Nephron (organoid): ENCODE measurements at regions not wholly inside any gene's neighbourhood (a gene's known extent, or its start where the extent isn't known, plus 50 kb on each side); places are given as distances from the start of the nearest gene placed in this dataset.

Experiments
- H3K27ac Mint-ChIP-seq, 3 experiments: 2 replicates each; pipeline ENCODE4 v1.8.0; 2020; ENCODE audit warnings: mixed read lengths in 3 of 3, mild to moderate bottlenecking in 2 of 3, moderate library complexity in 1 of 3
- H3K27me3 Mint-ChIP-seq: 2 replicates; pipeline ENCODE4 v1.8.0; 2021; ENCODE audit warnings: low read depth, mild to moderate bottlenecking, moderate library complexity, mixed read lengths
- H3K36me3 Mint-ChIP-seq: 2 replicates; pipeline ENCODE4 v1.8.0; 2020; ENCODE audit warnings: low read depth, mixed read lengths
- H3K4me1 Mint-ChIP-seq: 2 replicates; pipeline ENCODE4 v1.8.0; 2020; ENCODE audit warnings: mixed read lengths
- H3K4me3 Mint-ChIP-seq, 3 experiments: 2 replicates each; pipeline ENCODE4 v1.8.0; 2020; ENCODE audit warnings: mild to moderate bottlenecking in 3 of 3, mixed read lengths in 3 of 3, moderate library complexity in 2 of 3
- H3K9me3 Mint-ChIP-seq: 2 replicates; pipeline ENCODE4 v1.8.0; 2020; ENCODE audit warnings: mixed read lengths
- TF ChIP-seq, protein P1 (sequence below), 3 experiments: fragments of 200-600 bp; sonication (generic); IDR thresholded peaks; one replicate each; pipeline ENCODE4 v1.5.0; 2021; ENCODE audit warnings: antibody characterized with exemption in 3 of 3; ENCODE audit not compliant: unreplicated experiment in 3 of 3

DNA sequence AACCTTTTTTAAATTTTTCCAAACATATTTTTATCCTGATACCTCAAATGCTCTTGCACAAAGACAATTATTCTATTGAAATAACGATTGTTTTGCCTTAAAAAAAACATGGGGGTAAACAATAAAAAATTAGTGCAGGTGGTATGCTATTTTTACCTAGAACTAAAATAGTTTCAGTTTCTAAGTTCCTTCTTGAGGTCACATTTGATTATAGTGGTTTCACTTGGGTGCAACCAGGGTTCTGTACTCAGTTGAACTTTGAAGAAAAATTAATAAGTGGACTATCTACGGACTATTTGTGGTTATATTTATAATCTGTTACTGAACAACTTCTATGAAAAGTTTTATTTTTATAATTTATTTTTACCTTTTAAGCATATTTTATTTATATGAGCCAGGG lies 387.1 kb upstream of the IZUMO3 start:
- no peak overlapping the region for H3K27ac Mint-ChIP-seq
- H3K4me3 Mint-ChIP-seq: no peak overlapping the region
- TF ChIP-seq, protein P1, sequence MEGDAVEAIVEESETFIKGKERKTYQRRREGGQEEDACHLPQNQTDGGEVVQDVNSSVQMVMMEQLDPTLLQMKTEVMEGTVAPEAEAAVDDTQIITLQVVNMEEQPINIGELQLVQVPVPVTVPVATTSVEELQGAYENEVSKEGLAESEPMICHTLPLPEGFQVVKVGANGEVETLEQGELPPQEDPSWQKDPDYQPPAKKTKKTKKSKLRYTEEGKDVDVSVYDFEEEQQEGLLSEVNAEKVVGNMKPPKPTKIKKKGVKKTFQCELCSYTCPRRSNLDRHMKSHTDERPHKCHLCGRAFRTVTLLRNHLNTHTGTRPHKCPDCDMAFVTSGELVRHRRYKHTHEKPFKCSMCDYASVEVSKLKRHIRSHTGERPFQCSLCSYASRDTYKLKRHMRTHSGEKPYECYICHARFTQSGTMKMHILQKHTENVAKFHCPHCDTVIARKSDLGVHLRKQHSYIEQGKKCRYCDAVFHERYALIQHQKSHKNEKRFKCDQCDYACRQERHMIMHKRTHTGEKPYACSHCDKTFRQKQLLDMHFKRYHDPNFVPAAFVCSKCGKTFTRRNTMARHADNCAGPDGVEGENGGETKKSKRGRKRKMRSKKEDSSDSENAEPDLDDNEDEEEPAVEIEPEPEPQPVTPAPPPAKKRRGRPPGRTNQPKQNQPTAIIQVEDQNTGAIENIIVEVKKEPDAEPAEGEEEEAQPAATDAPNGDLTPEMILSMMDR (IDR thresholded peaks at IDR 0.05; ENCODE audit: unreplicated experiment in 3 of 3): no peak

DNA sequence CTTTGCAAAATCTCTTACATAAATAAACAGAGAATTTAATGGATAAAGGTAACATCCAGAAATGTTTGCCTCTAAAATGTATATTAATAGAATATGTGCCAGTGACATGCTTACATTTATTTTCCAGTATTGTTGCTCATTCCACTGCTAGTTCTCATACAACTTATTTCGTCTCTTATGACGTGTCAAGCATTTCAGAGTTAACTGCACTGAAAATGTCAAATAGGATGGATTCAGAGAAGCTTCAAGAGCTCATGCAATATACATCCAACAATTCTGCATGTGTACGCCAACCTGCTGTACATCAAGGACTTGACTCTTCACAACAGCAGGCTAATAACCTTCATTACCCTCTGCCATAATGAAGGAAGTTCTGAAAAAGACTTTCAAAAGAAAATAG lies 386.2 kb upstream of the IZUMO3 start:
- TF ChIP-seq, protein P1 (IDR thresholded peaks at IDR 0.05; ENCODE audit: unreplicated experiment in 3 of 3): no peak
- Mint-ChIP-seq H3K27ac (no peak overlapping the region), H3K9me3 (no peaks in the 10 kb centered on the region), H3K4me3 (no peak overlapping the region), H3K27me3 (no peaks in the 10 kb centered on the region), H3K4me1 (no peaks in the 10 kb centered on the region), H3K36me3 (no peaks in the 10 kb centered on the region)

More for the DNA sequence above, 387.1 kb upstream of the IZUMO3 start:
- no peaks in the 10 kb centered on the region for H3K9me3 Mint-ChIP-seq
- no peaks in the 10 kb centered on the region for H3K4me1 Mint-ChIP-seq
- no peaks in the 10 kb centered on the region for H3K27me3 Mint-ChIP-seq
- H3K36me3 Mint-ChIP-seq: no peaks in the 10 kb centered on the region

DNA sequence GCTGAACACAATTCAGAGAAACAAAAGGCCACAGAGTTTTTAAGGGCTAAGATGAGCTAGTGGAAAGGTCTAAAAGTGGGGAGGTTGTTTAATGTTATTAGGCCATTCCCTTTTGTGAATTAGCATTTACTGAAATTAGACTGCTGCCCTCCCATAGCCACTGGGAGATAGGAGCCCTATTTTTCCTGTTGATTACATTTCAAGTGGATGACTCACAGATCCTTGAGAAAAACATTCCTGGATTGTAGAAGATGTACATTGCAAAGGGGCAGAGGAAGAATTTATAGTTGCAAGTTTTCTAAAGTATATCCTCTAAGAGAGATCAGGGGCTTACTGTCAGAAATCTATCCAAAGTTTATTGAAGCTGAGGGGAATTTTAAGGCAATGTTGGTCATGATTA lies 367.1 kb upstream of the IZUMO3 start:
- no peak overlapping the region for H3K27ac Mint-ChIP-seq
- H3K4me3 Mint-ChIP-seq: no peak overlapping the region
- TF ChIP-seq, protein P1 (IDR thresholded peaks at IDR 0.05; ENCODE audit: unreplicated experiment in 3 of 3): no peak
- H3K36me3 Mint-ChIP-seq: no peaks in the 10 kb centered on the region
- peaks cover 2% of the 10 kb centered on the region for H3K9me3 Mint-ChIP-seq
- no peaks in the 10 kb centered on the region for H3K4me1 Mint-ChIP-seq
- H3K27me3 Mint-ChIP-seq: no peaks in the 10 kb centered on the region

GRCh38 chr9:24901319-24901718 lies 355.6 kb upstream of the IZUMO3 start:
- Mint-ChIP-seq H3K27ac (no peak overlapping the region), H3K4me1 (no peaks in the 10 kb centered on the region), H3K36me3 (no peaks in the 10 kb centered on the region), H3K9me3 (no peaks in the 10 kb centered on the region), H3K4me3 (no peak overlapping the region), H3K27me3 (no peaks in the 10 kb centered on the region)
- TF ChIP-seq, protein P1 (IDR thresholded peaks at IDR 0.05; ENCODE audit: unreplicated experiment in 3 of 3): no peak

- Mint-ChIP-seq H3K4me3 (no peak overlapping the region), H3K27ac (no peak overlapping the region), H3K9me3 (peaks cover 2% of the 10 kb centered on the region), H3K36me3 (no peaks in the 10 kb centered on the region), H3K4me1 (no peaks in the 10 kb centered on the region), H3K27me3 (no peaks in the 10 kb centered on the region)
- TF ChIP-seq, protein P1 (IDR thresholded peaks at IDR 0.05; ENCODE audit: unreplicated experiment in 3 of 3): no peak
Observed at GRCh38 chr9:24900179-24900578, 354.5 kb upstream of the IZUMO3 start.

DNA sequence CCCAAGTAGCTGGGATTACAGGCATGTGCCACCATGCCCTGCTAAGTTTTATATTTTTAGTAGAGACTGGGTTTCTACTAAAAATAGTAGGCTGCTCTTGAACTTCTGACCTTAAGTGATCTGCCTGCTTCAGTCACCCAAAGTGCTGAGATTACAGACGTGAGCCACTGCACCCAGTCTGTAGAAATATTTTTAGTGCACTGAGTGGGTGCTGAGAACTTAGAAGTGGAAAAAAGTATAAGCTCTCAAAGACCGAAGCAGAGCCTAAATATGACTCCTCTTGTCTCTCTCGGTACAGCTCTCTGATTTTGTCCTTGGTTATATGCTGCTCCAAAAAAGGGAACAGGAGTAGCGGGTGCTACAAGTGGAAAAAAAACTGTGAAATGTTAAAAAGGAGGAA lies 353.8 kb upstream of the IZUMO3 start:
- H3K36me3 Mint-ChIP-seq: no peaks in the 10 kb centered on the region
- no peaks in the 10 kb centered on the region for H3K4me1 Mint-ChIP-seq
- H3K9me3 Mint-ChIP-seq: peaks cover 2% of the 10 kb centered on the region
- TF ChIP-seq, protein P1 (IDR thresholded peaks at IDR 0.05; ENCODE audit: unreplicated experiment in 3 of 3): no peak
- H3K4me3 Mint-ChIP-seq: no peak overlapping the region
- H3K27ac Mint-ChIP-seq: no peak overlapping the region
- H3K27me3 Mint-ChIP-seq: no peaks in the 10 kb centered on the region
